ENCODE measurements at regions not wholly inside any gene's neighbourhood (a gene's known extent, or its start where the extent isn't known, plus 50 kb on each side); places are given as distances from the start of the nearest gene placed in this dataset.

- H3K9me3 ChIP-seq, result no peaks in the 10 kb centered on the region
- H3K27ac ChIP-seq, result no peak overlapping the region
- H3K27me3 ChIP-seq, result peaks cover 0 to 4% (median 0%) of the 10 kb centered on the region in 4 donors
- H3K36me3 ChIP-seq, result no peaks in the 10 kb centered on the region
- TF ChIP-seq CTCF (IDR thresholded peaks at IDR 0.05), result no peak
- DNase-seq, result no peak
- intact Hi-C loops (cut with DNase I), result no loop called here
- no peak overlapping the region for H3K4me3 ChIP-seq
- 85 to 100% methylated on average over 4 to 6 of the region's 6 CpGs for WGBS, 2 donors
- no peaks in the 10 kb centered on the region for H3K4me1 ChIP-seq
Measured at GRCh38 chr19:30102239-30102638, 160.2 kb downstream of the URI1 start.

- Histone ChIP-seq H3K27ac (no peak overlapping the region), H3K36me3 (no peaks in the 10 kb centered on the region), H3K27me3 (peaks cover 0 to 4% (median 0%) of the 10 kb centered on the region in 4 donors), H3K4me1 (no peaks in the 10 kb centered on the region), H3K4me3 (no peak overlapping the region), H3K9me3 (no peaks in the 10 kb centered on the region)
- no peak for DNase-seq
- WGBS, 2 donors, result 77 to 80% methylated on average over 7 of the region's 7 CpGs
- no peak for TF ChIP-seq CTCF (IDR thresholded peaks at IDR 0.05)
- no peak for TF ChIP-seq POLR2A (IDR thresholded peaks at IDR 0.05)
- intact Hi-C loops (cut with DNase I), result no loop called here
Measured at GRCh38 chr19:30102666-30103065, 160.6 kb downstream of the URI1 start.

- no peak for TF ChIP-seq POLR2A (IDR thresholded peaks at IDR 0.05)
Measured at GRCh38 chr19:30103981-30104380, 161.9 kb downstream of the URI1 start.

GRCh38 chr19:30105316-30105715, 163.3 kb downstream of the URI1 start:
- Histone ChIP-seq H3K9me3 (no peaks in the 10 kb centered on the region), H3K36me3 (no peaks in the 10 kb centered on the region), H3K4me1 (no peaks in the 10 kb centered on the region), H3K4me3 (no peak overlapping the region), H3K27ac (no peak overlapping the region), H3K27me3 (peaks cover 0 to 5% (median 0%) of the 10 kb centered on the region in 4 donors)
- WGBS, 2 donors, result 0 to 93% methylated on average over 1 to 3 of the region's 8 CpGs
- no peak for DNase-seq
- intact Hi-C loops (cut with DNase I), result no loop called here
- TF ChIP-seq POLR2A (IDR thresholded peaks at IDR 0.05) (no peak), CTCF (IDR thresholded peaks at IDR 0.05) (no peak)

More at GRCh38 chr19:30103981-30104380, 161.9 kb downstream of the URI1 start:
- no peaks in the 10 kb centered on the region for H3K9me3 ChIP-seq
- WGBS, 2 donors, result 65 to 69% methylated on average over 7 of the region's 7 CpGs
- H3K27ac ChIP-seq, result no peak overlapping the region
- DNase-seq, result no peak
- intact Hi-C loops (cut with DNase I), result no loop called here
- H3K4me1 ChIP-seq, result no peaks in the 10 kb centered on the region
- no peaks in the 10 kb centered on the region for H3K36me3 ChIP-seq
- H3K27me3 ChIP-seq, result peaks cover 0 to 4% (median 0%) of the 10 kb centered on the region in 4 donors
- no peak overlapping the region for H3K4me3 ChIP-seq

GRCh38 chr19:30105727-30106126, 163.7 kb downstream of the URI1 start:
- no peaks in the 10 kb centered on the region for H3K9me3 ChIP-seq
- peaks cover 0 to 7% (median 0%) of the 10 kb centered on the region in 4 donors for H3K27me3 ChIP-seq
- DNase-seq, result no peak
- no peaks in the 10 kb centered on the region for H3K36me3 ChIP-seq
- no peak overlapping the region for H3K4me3 ChIP-seq
- no peak overlapping the region for H3K27ac ChIP-seq
- no peaks in the 10 kb centered on the region for H3K4me1 ChIP-seq
- WGBS, 2 donors, result 71 to 80% methylated on average over 3 to 6 of the region's 6 CpGs
- no peak for TF ChIP-seq CTCF (IDR thresholded peaks at IDR 0.05)
- TF ChIP-seq POLR2A (IDR thresholded peaks at IDR 0.05), result no peak
- intact Hi-C loops (cut with DNase I), result no loop called here

Measured in esophagus squamous epithelium (tissue), 5 donors.